Lung (tissue), 11 donors: ENCODE measurements at regions not wholly inside any gene's neighbourhood (a gene's known extent, or its start where the extent isn't known, plus 50 kb on each side); places are given as distances from the start of the nearest gene placed in this dataset.

Source experiments
- ATAC-seq: fragments of 200-7000 bp; cut with Tn5 transposase; one replicate; pipeline ENCODE4 v1.9.1; 2020; ENCODE audit warnings: moderate number of reproducible peaks; ENCODE audit not compliant: insufficient read depth, low FRiP score
- DNase-seq, 3 donors: peaks; one replicate each; pipeline ENCODE4 v3.0.0-alpha.2; 2013 to 2017
- H3K27ac ChIP-seq, 2 donors: one replicate each; pipeline ENCODE4 v1.5.1; 2013; ENCODE audit warnings: mild to moderate bottlenecking in 2 of 2, moderate library complexity in 2 of 2, control low read depth in 1 of 2, inconsistent platforms in 1 of 2, low read depth in 1 of 2, low read length in 1 of 2
- H3K27me3 ChIP-seq, 3 donors: one replicate each; pipeline ENCODE4 v1.5.1; 2013; ENCODE audit warnings: low read length in 2 of 3; ENCODE audit not compliant: control insufficient read depth in 3 of 3, insufficient read depth in 3 of 3
- H3K36me3 ChIP-seq, 4 donors: one replicate each; pipeline ENCODE4 v1.5.1; 2013; ENCODE audit warnings: low read length in 4 of 4, mild to moderate bottlenecking in 1 of 4, moderate library complexity in 1 of 4; ENCODE audit not compliant: control insufficient read depth in 4 of 4, insufficient read depth in 4 of 4
- H3K4me1 ChIP-seq, 5 donors: one replicate each; pipeline ENCODE4 v1.5.1; 2013; ENCODE audit warnings: low read length in 5 of 5, mild to moderate bottlenecking in 2 of 5, moderate library complexity in 1 of 5; ENCODE audit not compliant: control insufficient read depth in 5 of 5, insufficient read depth in 5 of 5
- H3K4me3 ChIP-seq: one replicate; pipeline ENCODE4 v1.5.1; 2013; ENCODE audit warnings: mild to moderate bottlenecking, control low read depth, moderate library complexity
- H3K9ac ChIP-seq, 2 donors: one replicate each; pipeline ENCODE4 v1.5.1; 2013; ENCODE audit warnings: low read length in 2 of 2, control low read depth in 1 of 2; ENCODE audit not compliant: insufficient read depth in 1 of 2
- H3K9me3 ChIP-seq, 4 donors: one replicate each; pipeline ENCODE4 v1.5.1; 2013; ENCODE audit warnings: low read length in 3 of 4, mild to moderate bottlenecking in 1 of 4, moderate library complexity in 1 of 4; ENCODE audit not compliant: control insufficient read depth in 4 of 4, insufficient read depth in 3 of 4
- CTCF ChIP-seq: IDR thresholded peaks from 2 replicates; pipeline ENCODE4 v1.5.1; 2012; ENCODE audit warnings: mild to moderate bottlenecking; ENCODE audit errors: control extremely low read depth, extremely low read depth
- WGBS, 2 donors: extraction: QIAGEN DNeasy Blood & Tissue Kit; methylation state at CpG; one replicate each; pipeline ENCODE4 v1.1.7; 2013; 5-methylcytosine and 5-hydroxymethylcytosine counted together
- donor health status: control.
- donor health status: control.
- donor health status: Bipolar disorder and iron deficiency.
- donor health status: healthy.
- donor health status: DM: yes; HTN: yes; CAD: no.

GRCh38 chr2:175829741-175830140, 172.3 kb downstream of the LNPK start:
- 83 to 93% methylated on average over 4 of the region's 4 CpGs for WGBS, 2 donors
- no peak for TF ChIP-seq CTCF
- no peaks in the 10 kb centered on the region for H3K36me3 ChIP-seq
- H3K4me1 ChIP-seq, result peaks cover 0 to 3% (median 0%) of the 10 kb centered on the region in 5 donors
- no peak overlapping the region for H3K27ac ChIP-seq
- no peak for ATAC-seq
- H3K4me3 ChIP-seq, result no peak overlapping the region
- no peaks in the 10 kb centered on the region for H3K27me3 ChIP-seq
- H3K9me3 ChIP-seq, result peaks cover 0 to 3% (median 0%) of the 10 kb centered on the region in 4 donors
- H3K9ac ChIP-seq, result no peak overlapping the region
- DNase-seq, result no peak

- Histone ChIP-seq H3K36me3 (no peaks in the 10 kb centered on the region), H3K4me3 (no peak overlapping the region), H3K4me1 (no peaks in the 10 kb centered on the region), H3K27ac (no peak overlapping the region), H3K27me3 (no peaks in the 10 kb centered on the region), H3K9me3 (no peaks in the 10 kb centered on the region), H3K9ac (no peak overlapping the region)
- DNase-seq (peak in 2 of 3 donors; percentile 58 to 70), ATAC-seq (no peak)
- WGBS, 2 donors, result 73 to 89% methylated on average over 2 of the region's 2 CpGs
- no peak for TF ChIP-seq CTCF
These were observed 174.2 kb downstream of the LNPK start for GRCh38 chr2:175827856-175828255.

GRCh38 chr2:175824243-175824642, 177.8 kb downstream of the LNPK start:
- DNase-seq (no peak), ATAC-seq (no peak)
- WGBS, 2 donors, result 81 to 91% methylated on average over 2 of the region's 2 CpGs
- H3K4me1 ChIP-seq, result no peaks in the 10 kb centered on the region
- H3K9me3 ChIP-seq, result no peaks in the 10 kb centered on the region
- H3K4me3 ChIP-seq, result no peak overlapping the region
- H3K27ac ChIP-seq, result no peak overlapping the region
- no peak overlapping the region for H3K9ac ChIP-seq
- no peak for TF ChIP-seq CTCF
- no peaks in the 10 kb centered on the region for H3K36me3 ChIP-seq
- no peaks in the 10 kb centered on the region for H3K27me3 ChIP-seq

- Histone ChIP-seq H3K27me3 (no peaks in the 10 kb centered on the region), H3K4me3 (no peak overlapping the region), H3K9ac (no peak overlapping the region), H3K4me1 (no peaks in the 10 kb centered on the region), H3K9me3 (no peaks in the 10 kb centered on the region), H3K27ac (no peak overlapping the region), H3K36me3 (no peaks in the 10 kb centered on the region)
- TF ChIP-seq CTCF, result no peak
- ATAC-seq (no peak), DNase-seq (no peak)
- 98 to 100% methylated on average over 1 of the region's 1 CpG for WGBS, 2 donors
These were observed 178.4 kb downstream of the LNPK start for GRCh38 chr2:175823707-175824073.
